ENCODE measurements at regions not wholly inside any gene's neighbourhood (a gene's known extent, or its start where the extent isn't known, plus 50 kb on each side); places are given as distances from the start of the nearest gene placed in this dataset.

- TF ChIP-seq CTCF (IDR thresholded peaks at IDR 0.05) (no peak), POLR2A (IDR thresholded peaks at IDR 0.05; ENCODE audit: low read length) (no peak), GATA3 (IDR thresholded peaks at IDR 0.05; ENCODE audit: borderline replicate concordance) (no peak), HDAC2 (IDR thresholded peaks at IDR 0.05) (no peak), JUN (IDR thresholded peaks at IDR 0.05) (no peak), PBX3 (IDR thresholded peaks at IDR 0.05) (no peak), HOXA7 (CRISPR knock-in tag; IDR thresholded peaks at IDR 0.05) (no peak), SREBF2 (IDR thresholded peaks at IDR 0.05) (no peak), RCOR1 (IDR thresholded peaks at IDR 0.05; ENCODE audit: low read depth, low read length) (no peak), CHD2 (IDR thresholded peaks at IDR 0.05; ENCODE audit: low read length, partially characterized antibody) (no peak), MYC (IDR thresholded peaks at IDR 0.05; ENCODE audit: borderline replicate concordance, low read length) (no peak), REST (IDR thresholded peaks at IDR 0.05) (no peak), PHF8 (IDR thresholded peaks at IDR 0.05; ENCODE audit: borderline replicate concordance, low read depth) (no peak)
Measured at GRCh38 chr3:162629372-162629771, 1132.8 kb downstream of the OTOL1 start.

Data from A549 (cell line).